H7 (cell line): ENCODE measurements at regions not wholly inside any gene's neighbourhood (a gene's known extent, or its start where the extent isn't known, plus 50 kb on each side); places are given as distances from the start of the nearest gene placed in this dataset.
A peak's percentile ranks its signal among the peaks of the same experiment; 100 is the strongest.

Experiments
- DNase-seq: peaks from one replicate; pipeline ENCODE4 v3.0.0; 2012
- H3K27me3 ChIP-seq: 2 replicates; pipeline ENCODE4 v1.6.0; 2011; ENCODE audit warnings: mild to moderate bottlenecking, low read length; ENCODE audit not compliant: control insufficient read depth, insufficient read depth
- H3K36me3 ChIP-seq: replicated peaks from 2 replicates; pipeline ENCODE4 v1.5.1; 2011; ENCODE audit warnings: low read length; ENCODE audit not compliant: control insufficient read depth, insufficient read depth
- H3K4me3 ChIP-seq: 2 replicates; pipeline ENCODE4 v1.5.1; 2011; ENCODE audit warnings: low read depth, mild to moderate bottlenecking, control low read depth, low read length, moderate library complexity; ENCODE audit not compliant: insufficient read depth

- H3K27me3 ChIP-seq = no peaks in the 10 kb centered on the region
- no peak for DNase-seq
- H3K4me3 ChIP-seq = no peak overlapping the region
- H3K36me3 ChIP-seq = no peaks in the 10 kb centered on the region
These were observed 70.3 kb upstream of the MYL10 start for GRCh38 chr7:101699399-101699798.

DNA sequence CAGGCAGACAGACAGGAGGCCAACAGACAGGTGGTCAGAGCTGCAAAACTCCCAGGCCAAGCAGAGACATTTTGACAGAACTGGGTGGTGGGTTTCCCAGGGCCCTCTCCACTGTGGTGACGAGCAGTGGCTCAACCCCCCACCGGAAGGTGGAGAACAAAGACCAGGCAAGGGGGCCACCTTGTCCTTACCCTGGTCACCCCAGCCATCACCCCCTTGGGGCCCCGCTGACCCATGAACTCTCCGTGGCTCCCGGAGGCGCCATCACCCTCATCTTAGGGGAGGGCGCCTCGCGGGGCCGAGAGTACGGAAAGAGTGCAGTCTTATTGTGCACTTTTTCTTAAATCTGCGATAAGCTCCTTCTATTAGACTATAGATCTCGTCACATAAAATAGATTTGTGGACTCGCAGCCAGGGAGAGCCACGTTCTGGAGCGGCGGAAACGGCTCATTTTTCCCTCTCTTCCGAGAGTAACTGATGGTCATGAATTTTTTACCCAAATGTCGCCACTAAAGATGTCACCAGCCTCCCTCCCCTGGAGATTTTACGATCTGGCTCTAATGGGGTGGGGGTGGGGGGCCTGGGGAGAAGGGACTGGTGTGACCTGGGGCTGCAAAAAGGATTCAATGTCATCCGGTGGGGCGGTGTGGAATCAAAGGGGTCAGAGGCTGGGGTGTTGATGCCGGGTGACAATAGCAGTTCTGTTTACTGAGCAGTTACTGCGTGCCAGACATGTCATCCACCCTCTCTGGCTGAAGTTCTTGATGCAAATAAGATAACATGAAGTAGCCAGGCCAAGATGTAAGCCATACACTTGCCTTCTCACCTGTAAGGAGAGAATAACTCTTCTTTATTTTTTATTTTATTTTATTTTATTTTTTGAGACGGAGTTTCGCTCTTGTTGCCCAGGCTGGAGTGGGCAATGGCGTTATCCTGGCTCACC lies 71.1 kb upstream of the MYL10 start:
- no peak for DNase-seq
- Histone ChIP-seq H3K27me3 (no peaks in the 10 kb centered on the region), H3K4me3 (no peak overlapping the region), H3K36me3 (no peaks in the 10 kb centered on the region)

GRCh38 chr7:101701153-101701794 lies 72.2 kb upstream of the MYL10 start:
- H3K36me3 ChIP-seq = no peaks in the 10 kb centered on the region
- no peak for DNase-seq

DNA sequence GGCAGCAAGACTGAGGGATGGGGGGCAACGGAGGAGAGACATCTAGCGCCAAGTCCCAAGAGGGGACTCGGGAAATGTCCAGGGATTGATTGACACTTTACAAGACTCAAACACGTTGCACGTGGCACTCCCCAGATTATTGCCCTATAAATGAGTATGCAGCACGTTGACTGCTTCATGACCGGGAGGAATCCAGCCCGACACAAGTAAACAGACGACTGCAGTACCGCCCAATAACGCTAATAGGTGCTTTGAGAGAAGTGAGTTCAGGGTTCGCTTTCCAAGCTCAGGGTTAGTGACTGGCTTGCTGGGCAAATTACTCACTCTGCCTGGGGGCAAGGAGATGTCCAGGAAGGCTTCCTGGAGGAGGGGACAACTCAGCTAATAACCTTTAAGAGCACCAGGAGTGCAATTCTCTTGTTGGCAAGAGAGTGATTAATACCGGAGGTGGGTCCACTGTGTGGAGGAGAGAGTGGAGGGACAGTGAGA lies 73.3 kb upstream of the MYL10 start:
- DNase-seq = peak; percentile 73

More at GRCh38 chr7:101701153-101701794, 72.2 kb upstream of the MYL10 start:
- Histone ChIP-seq H3K27me3 (no peaks in the 10 kb centered on the region), H3K4me3 (no peak overlapping the region)

DNA sequence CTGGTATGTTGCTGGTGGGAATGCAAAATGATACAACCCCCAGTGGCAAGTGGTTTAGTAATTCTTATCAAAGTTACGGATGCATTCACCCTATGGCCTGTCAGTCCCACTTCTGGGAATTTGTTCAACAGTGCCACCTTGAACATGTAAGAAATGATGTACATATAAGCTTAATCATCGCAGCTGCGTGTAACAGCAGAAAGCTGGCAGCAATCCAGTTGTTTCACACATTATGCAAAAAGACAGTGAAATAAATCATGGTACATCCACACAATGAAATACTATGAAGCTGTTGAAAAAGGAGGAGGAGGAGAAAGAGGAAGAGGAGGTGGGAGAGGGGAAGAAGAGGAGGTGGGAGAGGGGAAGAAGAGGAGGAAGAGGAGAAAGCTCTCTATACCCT lies 76.2 kb upstream of the MYL10 start:
- H3K27me3 ChIP-seq = no peaks in the 10 kb centered on the region
- no peaks in the 10 kb centered on the region for H3K36me3 ChIP-seq
- no peak overlapping the region for H3K4me3 ChIP-seq
- no peak for DNase-seq

More for the DNA sequence above, 73.3 kb upstream of the MYL10 start:
- Histone ChIP-seq H3K27me3 (no peaks in the 10 kb centered on the region), H3K36me3 (no peaks in the 10 kb centered on the region), H3K4me3 (no peak overlapping the region)

DNA sequence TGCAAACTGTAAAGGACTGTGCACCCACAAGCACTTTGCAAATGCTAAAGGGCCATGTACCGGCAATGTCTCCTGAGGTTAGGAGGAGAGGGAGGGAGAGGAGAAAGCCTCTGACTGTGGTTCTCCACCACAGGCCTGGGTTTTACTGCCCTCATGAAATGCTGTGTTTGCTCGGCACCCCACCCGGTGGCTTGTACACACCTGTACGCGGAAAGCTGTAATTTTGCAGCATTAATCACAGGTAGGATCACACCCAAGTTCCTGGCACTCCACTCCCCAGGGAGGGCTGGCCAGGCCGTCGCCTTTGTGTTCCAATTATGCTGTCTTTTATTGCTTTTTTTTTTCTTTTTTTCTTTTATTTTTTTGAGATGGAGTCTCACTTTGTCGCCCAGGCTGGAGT lies 78.5 kb upstream of the MYL10 start:
- Histone ChIP-seq H3K4me3 (no peak overlapping the region), H3K36me3 (no peaks in the 10 kb centered on the region), H3K27me3 (no peaks in the 10 kb centered on the region)
- DNase-seq = no peak

GRCh38 chr7:101708223-101708622 lies 79.1 kb upstream of the MYL10 start:
- Histone ChIP-seq H3K27me3 (no peaks in the 10 kb centered on the region), H3K36me3 (no peaks in the 10 kb centered on the region), H3K4me3 (no peak overlapping the region)
- no peak for DNase-seq

DNA sequence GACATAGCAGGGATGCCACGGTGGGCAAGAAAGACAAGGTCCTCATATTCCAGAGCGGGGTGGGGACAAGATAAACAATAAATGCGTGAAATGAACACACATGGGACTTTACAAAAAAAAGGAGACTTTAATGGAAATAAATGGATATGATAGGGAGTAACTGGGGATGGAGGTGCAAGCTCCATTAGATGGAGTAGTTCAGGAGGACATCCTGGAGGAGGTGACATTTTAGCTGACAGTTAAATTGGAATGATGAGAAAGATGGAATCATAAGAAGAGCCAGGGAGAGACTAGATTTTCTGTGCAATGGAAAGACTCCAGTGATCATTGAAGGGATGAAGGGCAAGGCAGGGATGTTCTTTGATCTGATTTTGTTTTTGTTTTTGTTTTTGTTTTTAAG lies 83.6 kb upstream of the MYL10 start:
- Histone ChIP-seq H3K27me3 (no peaks in the 10 kb centered on the region), H3K4me3 (no peak overlapping the region), H3K36me3 (no peaks in the 10 kb centered on the region)
- DNase-seq = no peak

DNA sequence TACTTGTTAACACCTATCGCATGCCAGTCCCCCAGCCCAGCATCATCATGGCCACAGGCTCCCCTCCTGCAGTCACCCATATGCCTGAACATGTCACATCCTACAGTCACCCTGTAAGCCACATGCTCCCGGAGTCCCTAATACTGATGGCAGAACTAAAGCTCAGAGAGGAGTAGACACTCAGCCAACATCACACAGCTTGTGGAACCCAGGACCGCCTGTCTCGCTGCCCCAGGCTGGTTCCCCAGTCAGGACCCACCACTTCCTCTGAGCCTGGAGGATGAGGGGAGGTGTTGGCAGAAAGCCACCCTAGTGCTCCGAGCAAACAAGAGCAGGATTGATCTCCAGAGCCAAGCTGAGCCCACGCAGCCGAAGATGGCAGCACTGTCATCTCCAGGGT lies 85.0 kb upstream of the MYL10 start:
- Histone ChIP-seq H3K36me3 (no peaks in the 10 kb centered on the region), H3K4me3 (no peak overlapping the region), H3K27me3 (no peaks in the 10 kb centered on the region)
- no peak for DNase-seq

DNA sequence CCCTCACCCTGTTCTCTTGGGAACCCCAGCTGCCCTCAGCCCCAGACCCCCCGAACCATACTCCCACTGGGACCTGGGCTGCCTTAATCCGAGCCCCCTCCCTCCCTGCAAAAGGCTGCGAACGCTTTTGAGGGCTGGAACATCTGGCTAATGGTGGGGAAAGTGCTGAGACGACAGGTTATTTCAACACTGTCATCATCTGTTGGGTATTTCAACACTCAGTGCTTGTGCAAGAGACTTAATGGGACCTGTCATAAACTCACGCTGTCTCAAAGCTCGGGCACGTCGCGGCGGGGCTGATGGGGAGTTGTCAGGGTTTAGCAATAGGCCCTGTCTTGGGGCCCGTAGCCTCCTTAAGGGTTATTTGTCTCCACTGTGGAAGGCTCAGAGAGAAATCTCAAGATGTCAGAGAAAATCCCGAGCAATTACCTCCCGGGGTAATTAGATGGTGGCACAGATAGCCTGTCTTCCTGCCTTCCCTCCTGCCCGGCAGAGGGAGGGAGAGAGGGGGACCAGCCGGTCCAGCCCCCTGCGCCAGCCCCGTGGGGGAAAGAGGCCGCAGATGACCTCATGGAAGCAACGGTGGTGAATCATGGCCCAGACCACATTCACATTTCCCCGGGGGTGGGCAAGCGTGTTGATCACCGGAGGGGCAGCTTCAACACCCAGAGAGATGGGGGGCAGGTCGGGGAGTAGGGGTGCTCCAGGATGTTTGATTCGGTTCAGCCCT lies 88.7 kb upstream of the MYL10 start:
- no peak overlapping the region for H3K4me3 ChIP-seq
- DNase-seq = peak; percentile 62
- no peaks in the 10 kb centered on the region for H3K27me3 ChIP-seq
- H3K36me3 ChIP-seq = no peaks in the 10 kb centered on the region

GRCh38 chr7:101718363-101719122 lies 89.4 kb upstream of the MYL10 start:
- DNase-seq = peak; percentile 37
- H3K27me3 ChIP-seq = no peaks in the 10 kb centered on the region
- no peak overlapping the region for H3K4me3 ChIP-seq
- no peaks in the 10 kb centered on the region for H3K36me3 ChIP-seq

DNA sequence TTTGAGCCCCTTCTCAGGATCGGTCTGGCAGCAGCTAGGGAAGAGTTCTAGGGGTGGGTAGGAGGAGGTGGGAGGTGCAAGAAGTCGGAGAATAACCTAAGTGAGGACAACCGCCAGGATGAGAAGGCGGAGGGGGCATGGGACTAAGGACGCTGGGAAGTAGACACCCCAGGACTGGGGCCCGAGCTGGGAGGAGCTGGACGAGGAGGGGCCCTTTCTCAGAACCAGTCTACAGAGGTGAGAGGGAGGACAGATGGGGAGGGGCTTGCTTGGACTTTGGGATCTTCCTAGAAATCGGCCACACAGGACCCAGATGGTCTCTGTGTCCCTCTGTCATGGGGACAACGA lies 90.0 kb upstream of the MYL10 start:
- no peak overlapping the region for H3K4me3 ChIP-seq
- no peaks in the 10 kb centered on the region for H3K36me3 ChIP-seq
- DNase-seq = peak; percentile 31
- H3K27me3 ChIP-seq = no peaks in the 10 kb centered on the region

GRCh38 chr7:101720324-101720723 lies 91.2 kb upstream of the MYL10 start:
- peak; percentile 25 for DNase-seq
- H3K36me3 ChIP-seq = no peaks in the 10 kb centered on the region
- no peaks in the 10 kb centered on the region for H3K27me3 ChIP-seq
- no peak overlapping the region for H3K4me3 ChIP-seq

GRCh38 chr7:101722247-101722646 lies 93.2 kb upstream of the MYL10 start:
- Histone ChIP-seq H3K27me3 (no peaks in the 10 kb centered on the region), H3K4me3 (no peak overlapping the region), H3K36me3 (no peaks in the 10 kb centered on the region)
- peak; percentile 72 for DNase-seq
